H1 (cell line): ENCODE measurements at regions not wholly inside any gene's neighbourhood (a gene's known extent, or its start where the extent isn't known, plus 50 kb on each side); places are given as distances from the start of the nearest gene placed in this dataset.

Experiments
- CBX8 ChIP-seq: fragments of 300-800, 300-1000 bp; sonication (generic); IDR thresholded peaks from 2 replicates; pipeline ENCODE4 v1.7.1; 2016; ENCODE audit warnings: low read depth, low read length, borderline replicate concordance
- CEBPB ChIP-seq: IDR thresholded peaks from 2 replicates; pipeline ENCODE4 v1.6.1; 2012; ENCODE audit warnings: low read depth, low read length
- CTBP2 ChIP-seq: IDR thresholded peaks from 2 replicates; pipeline ENCODE4 v1.7.0; 2011; ENCODE audit warnings: borderline replicate concordance, mild to moderate bottlenecking, moderate library complexity, mixed read lengths, low read length; ENCODE audit not compliant: insufficient read depth, insufficient read length
- KDM4A ChIP-seq: IDR thresholded peaks from one replicate; pipeline ENCODE4 v1.7.1; 2012; ENCODE audit warnings: low read depth, mild to moderate bottlenecking, moderate library complexity, low read length, inconsistent platforms; ENCODE audit not compliant: severe bottlenecking
- POLR2A ChIP-seq, 2 experiments: IDR thresholded peaks; 1 replicate in 1 of 2; 2 replicates in 1 of 2; pipeline ENCODE4 v1.6.1; 2011; ENCODE audit warnings: low read depth in 2 of 2, low read length in 2 of 2, mild to moderate bottlenecking in 2 of 2; ENCODE audit errors: control extremely low read depth in 1 of 2
- RAD21 ChIP-seq, 2 experiments: IDR thresholded peaks in 1 of 2; conservative IDR thresholded peaks in 1 of 2; 2 replicates each; pipeline ENCODE4 v1.6.1; 2011; ENCODE audit warnings: low read depth in 2 of 2, low read length in 2 of 2, improper control_type of control experiment in 1 of 2, inconsistent platforms in 1 of 2, mild to moderate bottlenecking in 1 of 2, moderate library complexity in 1 of 2
- ZNF274 ChIP-seq: IDR thresholded peaks from 2 replicates; pipeline ENCODE4 v1.7.0; 2012; ENCODE audit warnings: low read length, borderline replicate concordance; ENCODE audit errors: extremely low read depth
- TF ChIP-seq, protein P1 (sequence below): fragments of 300-600 bp; sonication (generic); IDR thresholded peaks from 2 replicates; pipeline ENCODE4 v1.7.1; 2012; ENCODE audit warnings: low read length, moderate library complexity, mild to moderate bottlenecking, inconsistent platforms; ENCODE audit not compliant: insufficient replicate concordance

DNA sequence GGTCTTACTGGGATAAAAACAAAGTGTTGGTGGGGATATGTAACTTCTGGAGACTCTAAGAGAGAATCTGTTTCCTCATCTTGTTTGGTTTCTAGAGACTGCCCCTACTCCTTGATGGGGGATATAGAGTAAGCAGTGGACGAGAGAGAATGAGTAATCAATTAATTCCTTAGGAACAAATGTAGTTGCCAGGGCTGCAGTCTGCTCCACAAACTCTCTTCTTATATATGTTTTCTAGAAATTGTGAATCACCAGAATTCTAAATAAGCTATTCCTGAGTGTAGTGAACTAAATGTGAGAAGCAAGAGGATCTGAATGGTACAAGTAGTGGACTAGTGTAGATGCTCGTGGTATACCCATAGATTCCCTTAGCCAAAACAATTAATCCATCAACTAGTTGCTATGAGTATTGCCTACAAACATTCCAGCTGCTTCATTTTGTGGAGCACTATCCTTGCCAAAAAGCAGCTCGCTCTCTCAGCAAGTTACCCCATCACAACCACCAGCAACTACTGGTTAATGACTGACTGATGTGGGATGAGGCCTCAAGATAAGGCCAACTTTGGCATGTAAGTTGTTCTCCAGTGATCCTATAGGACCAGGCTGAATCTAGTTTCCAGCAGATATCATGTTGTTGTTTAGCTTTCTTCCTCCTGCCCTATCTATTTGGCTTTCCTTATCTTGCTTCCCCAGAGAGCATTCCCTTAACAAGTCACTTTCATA, 273.0 kb downstream of the SLC7A11 start (continued):
- TF ChIP-seq, protein P1, sequence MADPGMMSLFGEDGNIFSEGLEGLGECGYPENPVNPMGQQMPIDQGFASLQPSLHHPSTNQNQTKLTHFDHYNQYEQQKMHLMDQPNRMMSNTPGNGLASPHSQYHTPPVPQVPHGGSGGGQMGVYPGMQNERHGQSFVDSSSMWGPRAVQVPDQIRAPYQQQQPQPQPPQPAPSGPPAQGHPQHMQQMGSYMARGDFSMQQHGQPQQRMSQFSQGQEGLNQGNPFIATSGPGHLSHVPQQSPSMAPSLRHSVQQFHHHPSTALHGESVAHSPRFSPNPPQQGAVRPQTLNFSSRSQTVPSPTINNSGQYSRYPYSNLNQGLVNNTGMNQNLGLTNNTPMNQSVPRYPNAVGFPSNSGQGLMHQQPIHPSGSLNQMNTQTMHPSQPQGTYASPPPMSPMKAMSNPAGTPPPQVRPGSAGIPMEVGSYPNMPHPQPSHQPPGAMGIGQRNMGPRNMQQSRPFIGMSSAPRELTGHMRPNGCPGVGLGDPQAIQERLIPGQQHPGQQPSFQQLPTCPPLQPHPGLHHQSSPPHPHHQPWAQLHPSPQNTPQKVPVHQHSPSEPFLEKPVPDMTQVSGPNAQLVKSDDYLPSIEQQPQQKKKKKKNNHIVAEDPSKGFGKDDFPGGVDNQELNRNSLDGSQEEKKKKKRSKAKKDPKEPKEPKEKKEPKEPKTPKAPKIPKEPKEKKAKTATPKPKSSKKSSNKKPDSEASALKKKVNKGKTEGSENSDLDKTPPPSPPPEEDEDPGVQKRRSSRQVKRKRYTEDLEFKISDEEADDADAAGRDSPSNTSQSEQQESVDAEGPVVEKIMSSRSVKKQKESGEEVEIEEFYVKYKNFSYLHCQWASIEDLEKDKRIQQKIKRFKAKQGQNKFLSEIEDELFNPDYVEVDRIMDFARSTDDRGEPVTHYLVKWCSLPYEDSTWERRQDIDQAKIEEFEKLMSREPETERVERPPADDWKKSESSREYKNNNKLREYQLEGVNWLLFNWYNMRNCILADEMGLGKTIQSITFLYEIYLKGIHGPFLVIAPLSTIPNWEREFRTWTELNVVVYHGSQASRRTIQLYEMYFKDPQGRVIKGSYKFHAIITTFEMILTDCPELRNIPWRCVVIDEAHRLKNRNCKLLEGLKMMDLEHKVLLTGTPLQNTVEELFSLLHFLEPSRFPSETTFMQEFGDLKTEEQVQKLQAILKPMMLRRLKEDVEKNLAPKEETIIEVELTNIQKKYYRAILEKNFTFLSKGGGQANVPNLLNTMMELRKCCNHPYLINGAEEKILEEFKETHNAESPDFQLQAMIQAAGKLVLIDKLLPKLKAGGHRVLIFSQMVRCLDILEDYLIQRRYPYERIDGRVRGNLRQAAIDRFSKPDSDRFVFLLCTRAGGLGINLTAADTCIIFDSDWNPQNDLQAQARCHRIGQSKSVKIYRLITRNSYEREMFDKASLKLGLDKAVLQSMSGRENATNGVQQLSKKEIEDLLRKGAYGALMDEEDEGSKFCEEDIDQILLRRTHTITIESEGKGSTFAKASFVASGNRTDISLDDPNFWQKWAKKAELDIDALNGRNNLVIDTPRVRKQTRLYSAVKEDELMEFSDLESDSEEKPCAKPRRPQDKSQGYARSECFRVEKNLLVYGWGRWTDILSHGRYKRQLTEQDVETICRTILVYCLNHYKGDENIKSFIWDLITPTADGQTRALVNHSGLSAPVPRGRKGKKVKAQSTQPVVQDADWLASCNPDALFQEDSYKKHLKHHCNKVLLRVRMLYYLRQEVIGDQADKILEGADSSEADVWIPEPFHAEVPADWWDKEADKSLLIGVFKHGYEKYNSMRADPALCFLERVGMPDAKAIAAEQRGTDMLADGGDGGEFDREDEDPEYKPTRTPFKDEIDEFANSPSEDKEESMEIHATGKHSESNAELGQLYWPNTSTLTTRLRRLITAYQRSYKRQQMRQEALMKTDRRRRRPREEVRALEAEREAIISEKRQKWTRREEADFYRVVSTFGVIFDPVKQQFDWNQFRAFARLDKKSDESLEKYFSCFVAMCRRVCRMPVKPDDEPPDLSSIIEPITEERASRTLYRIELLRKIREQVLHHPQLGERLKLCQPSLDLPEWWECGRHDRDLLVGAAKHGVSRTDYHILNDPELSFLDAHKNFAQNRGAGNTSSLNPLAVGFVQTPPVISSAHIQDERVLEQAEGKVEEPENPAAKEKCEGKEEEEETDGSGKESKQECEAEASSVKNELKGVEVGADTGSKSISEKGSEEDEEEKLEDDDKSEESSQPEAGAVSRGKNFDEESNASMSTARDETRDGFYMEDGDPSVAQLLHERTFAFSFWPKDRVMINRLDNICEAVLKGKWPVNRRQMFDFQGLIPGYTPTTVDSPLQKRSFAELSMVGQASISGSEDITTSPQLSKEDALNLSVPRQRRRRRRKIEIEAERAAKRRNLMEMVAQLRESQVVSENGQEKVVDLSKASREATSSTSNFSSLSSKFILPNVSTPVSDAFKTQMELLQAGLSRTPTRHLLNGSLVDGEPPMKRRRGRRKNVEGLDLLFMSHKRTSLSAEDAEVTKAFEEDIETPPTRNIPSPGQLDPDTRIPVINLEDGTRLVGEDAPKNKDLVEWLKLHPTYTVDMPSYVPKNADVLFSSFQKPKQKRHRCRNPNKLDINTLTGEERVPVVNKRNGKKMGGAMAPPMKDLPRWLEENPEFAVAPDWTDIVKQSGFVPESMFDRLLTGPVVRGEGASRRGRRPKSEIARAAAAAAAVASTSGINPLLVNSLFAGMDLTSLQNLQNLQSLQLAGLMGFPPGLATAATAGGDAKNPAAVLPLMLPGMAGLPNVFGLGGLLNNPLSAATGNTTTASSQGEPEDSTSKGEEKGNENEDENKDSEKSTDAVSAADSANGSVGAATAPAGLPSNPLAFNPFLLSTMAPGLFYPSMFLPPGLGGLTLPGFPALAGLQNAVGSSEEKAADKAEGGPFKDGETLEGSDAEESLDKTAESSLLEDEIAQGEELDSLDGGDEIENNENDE, result no peak
- no peak for TF ChIP-seq RAD21 (IDR thresholded peaks at IDR 0.05 in 1 of 2, conservative IDR thresholded peaks at IDR 0.05 in 1 of 2; ENCODE audit: low read depth in 2 of 2, low read length in 2 of 2)
- TF ChIP-seq ZNF274, result no peak
- no peak for TF ChIP-seq KDM4A
- no peak for TF ChIP-seq CTBP2
- TF ChIP-seq POLR2A (IDR thresholded peaks at IDR 0.05; ENCODE audit: control extremely low read depth in 1 of 2, low read depth in 2 of 2, low read length in 2 of 2), result no peak
- no peak for TF ChIP-seq CBX8
- no peak for TF ChIP-seq CEBPB
